ENCODE measurements at regions not wholly inside any gene's neighbourhood (a gene's known extent, or its start where the extent isn't known, plus 50 kb on each side); places are given as distances from the start of the nearest gene placed in this dataset.

DNA sequence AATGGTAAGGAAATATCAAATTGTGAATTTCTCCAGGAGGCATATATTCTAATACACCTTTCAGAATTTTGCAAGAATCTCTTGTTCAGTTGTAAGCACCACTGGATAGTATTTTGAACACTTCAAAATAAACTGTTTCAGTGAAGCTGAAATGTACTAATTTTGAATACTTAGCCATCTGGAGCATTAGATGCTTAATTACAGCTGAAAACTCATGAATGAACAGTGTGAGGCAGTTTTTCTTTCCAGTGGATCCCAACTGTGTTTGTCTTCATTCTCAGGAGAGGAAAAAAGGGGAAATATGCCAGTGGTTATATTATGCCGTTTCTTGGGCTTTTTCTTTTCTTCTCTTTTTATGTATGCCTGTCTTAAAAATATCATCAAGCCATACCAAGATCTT, 306.0 kb upstream of the SEMA6A start:
- TF ChIP-seq POLR2AphosphoS5 (IDR thresholded peaks at IDR 0.05; ENCODE audit: low read depth): no peak
- TF ChIP-seq, protein P1, sequence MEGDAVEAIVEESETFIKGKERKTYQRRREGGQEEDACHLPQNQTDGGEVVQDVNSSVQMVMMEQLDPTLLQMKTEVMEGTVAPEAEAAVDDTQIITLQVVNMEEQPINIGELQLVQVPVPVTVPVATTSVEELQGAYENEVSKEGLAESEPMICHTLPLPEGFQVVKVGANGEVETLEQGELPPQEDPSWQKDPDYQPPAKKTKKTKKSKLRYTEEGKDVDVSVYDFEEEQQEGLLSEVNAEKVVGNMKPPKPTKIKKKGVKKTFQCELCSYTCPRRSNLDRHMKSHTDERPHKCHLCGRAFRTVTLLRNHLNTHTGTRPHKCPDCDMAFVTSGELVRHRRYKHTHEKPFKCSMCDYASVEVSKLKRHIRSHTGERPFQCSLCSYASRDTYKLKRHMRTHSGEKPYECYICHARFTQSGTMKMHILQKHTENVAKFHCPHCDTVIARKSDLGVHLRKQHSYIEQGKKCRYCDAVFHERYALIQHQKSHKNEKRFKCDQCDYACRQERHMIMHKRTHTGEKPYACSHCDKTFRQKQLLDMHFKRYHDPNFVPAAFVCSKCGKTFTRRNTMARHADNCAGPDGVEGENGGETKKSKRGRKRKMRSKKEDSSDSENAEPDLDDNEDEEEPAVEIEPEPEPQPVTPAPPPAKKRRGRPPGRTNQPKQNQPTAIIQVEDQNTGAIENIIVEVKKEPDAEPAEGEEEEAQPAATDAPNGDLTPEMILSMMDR (conservative IDR thresholded peaks at IDR 0.05; ENCODE audit: low read depth in 2 of 2): no peak
- TF ChIP-seq EZH2 (IDR thresholded peaks at IDR 0.05; ENCODE audit: low read depth, unreplicated experiment): no peak
- no peak for TF ChIP-seq EZH2phosphoT487 (IDR thresholded peaks at IDR 0.05; ENCODE audit: unreplicated experiment)
- TF ChIP-seq STAT1 (IDR thresholded peaks at IDR 0.05; ENCODE audit: unreplicated experiment): no peak
- TF ChIP-seq, protein P2, sequence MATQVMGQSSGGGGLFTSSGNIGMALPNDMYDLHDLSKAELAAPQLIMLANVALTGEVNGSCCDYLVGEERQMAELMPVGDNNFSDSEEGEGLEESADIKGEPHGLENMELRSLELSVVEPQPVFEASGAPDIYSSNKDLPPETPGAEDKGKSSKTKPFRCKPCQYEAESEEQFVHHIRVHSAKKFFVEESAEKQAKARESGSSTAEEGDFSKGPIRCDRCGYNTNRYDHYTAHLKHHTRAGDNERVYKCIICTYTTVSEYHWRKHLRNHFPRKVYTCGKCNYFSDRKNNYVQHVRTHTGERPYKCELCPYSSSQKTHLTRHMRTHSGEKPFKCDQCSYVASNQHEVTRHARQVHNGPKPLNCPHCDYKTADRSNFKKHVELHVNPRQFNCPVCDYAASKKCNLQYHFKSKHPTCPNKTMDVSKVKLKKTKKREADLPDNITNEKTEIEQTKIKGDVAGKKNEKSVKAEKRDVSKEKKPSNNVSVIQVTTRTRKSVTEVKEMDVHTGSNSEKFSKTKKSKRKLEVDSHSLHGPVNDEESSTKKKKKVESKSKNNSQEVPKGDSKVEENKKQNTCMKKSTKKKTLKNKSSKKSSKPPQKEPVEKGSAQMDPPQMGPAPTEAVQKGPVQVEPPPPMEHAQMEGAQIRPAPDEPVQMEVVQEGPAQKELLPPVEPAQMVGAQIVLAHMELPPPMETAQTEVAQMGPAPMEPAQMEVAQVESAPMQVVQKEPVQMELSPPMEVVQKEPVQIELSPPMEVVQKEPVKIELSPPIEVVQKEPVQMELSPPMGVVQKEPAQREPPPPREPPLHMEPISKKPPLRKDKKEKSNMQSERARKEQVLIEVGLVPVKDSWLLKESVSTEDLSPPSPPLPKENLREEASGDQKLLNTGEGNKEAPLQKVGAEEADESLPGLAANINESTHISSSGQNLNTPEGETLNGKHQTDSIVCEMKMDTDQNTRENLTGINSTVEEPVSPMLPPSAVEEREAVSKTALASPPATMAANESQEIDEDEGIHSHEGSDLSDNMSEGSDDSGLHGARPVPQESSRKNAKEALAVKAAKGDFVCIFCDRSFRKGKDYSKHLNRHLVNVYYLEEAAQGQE (IDR thresholded peaks at IDR 0.05; ENCODE audit: unreplicated experiment): no peak
- no peak for TF ChIP-seq JUNB (IDR thresholded peaks at IDR 0.05; ENCODE audit: unreplicated experiment)
- no peak for TF ChIP-seq CREB1 (CRISPR knock-in tag; IDR thresholded peaks at IDR 0.05; ENCODE audit: low read depth)

Measured in GM23338 (cell line).